SK-N-SH treated with all-trans-retinoic acid at 6 μM for 48 hours (cell line): ENCODE measurements at regions not wholly inside any gene's neighbourhood (a gene's known extent, or its start where the extent isn't known, plus 50 kb on each side); places are given as distances from the start of the nearest gene placed in this dataset.

Source experiments
- ATAC-seq: fragments of 200-7000 bp; cut with Tn5 transposase; 3 replicates; pipeline ENCODE4 v1.9.1; 2020; ENCODE audit warnings: mild to moderate bottlenecking, moderate library complexity
- ESRRG ChIP-seq: fragments of 250-450 bp; sonication (Bioruptor Pico); IDR thresholded peaks from 2 replicates; pipeline ENCODE4 v1.6.1; 2021; ENCODE audit warnings: mild to moderate bottlenecking
- GLIS3 ChIP-seq: fragments of 250-450 bp; sonication (Bioruptor Pico); IDR thresholded peaks from 2 replicates; pipeline ENCODE4 v1.5.0; 2020; ENCODE audit warnings: mild to moderate bottlenecking, moderate library complexity
- PPARA ChIP-seq: fragments of 250-450 bp; sonication (Bioruptor Pico); IDR thresholded peaks from 2 replicates; pipeline ENCODE4 v1.5.0; 2020; ENCODE audit warnings: mild to moderate bottlenecking, borderline replicate concordance
- RARB ChIP-seq: fragments of 250-450 bp; sonication (Bioruptor Pico); IDR thresholded peaks from 2 replicates; pipeline ENCODE4 v1.8.0; 2021; ENCODE audit warnings: mild to moderate bottlenecking, moderate library complexity
- SNAI2 ChIP-seq: fragments of 250-450 bp; sonication (Bioruptor Pico); IDR thresholded peaks from 2 replicates; pipeline ENCODE4 v1.5.0; 2020; ENCODE audit warnings: mild to moderate bottlenecking, moderate library complexity
- TCF4 ChIP-seq: fragments of 250-450 bp; sonication (Bioruptor Pico); IDR thresholded peaks from 2 replicates; pipeline ENCODE4 v1.8.0; 2021; ENCODE audit warnings: mild to moderate bottlenecking, moderate library complexity, borderline replicate concordance
- TOX ChIP-seq: fragments of 250-450 bp; sonication (Bioruptor Pico); IDR thresholded peaks from 2 replicates; pipeline ENCODE4 v1.8.0; 2021; ENCODE audit warnings: mild to moderate bottlenecking, moderate library complexity, borderline replicate concordance
- ZC3H10 ChIP-seq: fragments of 250-450 bp; sonication (Bioruptor Pico); IDR thresholded peaks from 2 replicates; pipeline ENCODE4 v1.5.1; 2021; ENCODE audit warnings: mild to moderate bottlenecking, moderate library complexity
- ZFP3 ChIP-seq: fragments of 250-450 bp; sonication (Bioruptor Pico); IDR thresholded peaks from 2 replicates; pipeline ENCODE4 v1.5.0; 2020; ENCODE audit warnings: mild to moderate bottlenecking, moderate library complexity
- ZFP30 ChIP-seq: fragments of 450-650 bp; formaldehyde crosslinking; IDR thresholded peaks from 2 replicates; pipeline ENCODE4 v1.5.0; 2022; ENCODE audit warnings: mild to moderate bottlenecking, moderate library complexity
- ZNF565 ChIP-seq: fragments of 450-650 bp; formaldehyde crosslinking; conservative IDR thresholded peaks from 2 replicates; pipeline ENCODE4 v1.5.0; 2020; ENCODE audit warnings: low read depth, mild to moderate bottlenecking, moderate library complexity
- ZNF70 ChIP-seq: fragments of 450-650 bp; formaldehyde crosslinking; IDR thresholded peaks from 2 replicates; pipeline ENCODE4 v1.5.0; 2020; ENCODE audit warnings: mild to moderate bottlenecking, moderate library complexity
- TF ChIP-seq, protein P1 (sequence below): fragments of 250-450 bp; sonication (Bioruptor Pico); IDR thresholded peaks from 2 replicates; pipeline ENCODE4 v1.5.0; 2020; ENCODE audit warnings: mild to moderate bottlenecking, moderate library complexity
- TF ChIP-seq, protein P2 (sequence below): fragments of 250-450 bp; sonication (Bioruptor Pico); IDR thresholded peaks from 2 replicates; pipeline ENCODE4 v1.5.1; 2020; ENCODE audit warnings: low read depth, mild to moderate bottlenecking, moderate library complexity
- TF ChIP-seq, protein P3 (sequence below): fragments of 250-450 bp; sonication (Bioruptor Pico); IDR thresholded peaks from 2 replicates; pipeline ENCODE4 v1.8.0; 2020; ENCODE audit warnings: mild to moderate bottlenecking, moderate library complexity, borderline replicate concordance
- TF ChIP-seq, protein P4 (sequence below): fragments of 250-450 bp; sonication (Bioruptor Pico); IDR thresholded peaks from 2 replicates; pipeline ENCODE4 v1.5.1; 2021; ENCODE audit warnings: mild to moderate bottlenecking, moderate library complexity
- TF ChIP-seq, protein P5 (sequence below): fragments of 250-450 bp; sonication (Bioruptor Pico); IDR thresholded peaks from 2 replicates; pipeline ENCODE4 v1.8.0; 2021; ENCODE audit warnings: low read depth, mild to moderate bottlenecking, moderate library complexity, borderline replicate concordance

DNA sequence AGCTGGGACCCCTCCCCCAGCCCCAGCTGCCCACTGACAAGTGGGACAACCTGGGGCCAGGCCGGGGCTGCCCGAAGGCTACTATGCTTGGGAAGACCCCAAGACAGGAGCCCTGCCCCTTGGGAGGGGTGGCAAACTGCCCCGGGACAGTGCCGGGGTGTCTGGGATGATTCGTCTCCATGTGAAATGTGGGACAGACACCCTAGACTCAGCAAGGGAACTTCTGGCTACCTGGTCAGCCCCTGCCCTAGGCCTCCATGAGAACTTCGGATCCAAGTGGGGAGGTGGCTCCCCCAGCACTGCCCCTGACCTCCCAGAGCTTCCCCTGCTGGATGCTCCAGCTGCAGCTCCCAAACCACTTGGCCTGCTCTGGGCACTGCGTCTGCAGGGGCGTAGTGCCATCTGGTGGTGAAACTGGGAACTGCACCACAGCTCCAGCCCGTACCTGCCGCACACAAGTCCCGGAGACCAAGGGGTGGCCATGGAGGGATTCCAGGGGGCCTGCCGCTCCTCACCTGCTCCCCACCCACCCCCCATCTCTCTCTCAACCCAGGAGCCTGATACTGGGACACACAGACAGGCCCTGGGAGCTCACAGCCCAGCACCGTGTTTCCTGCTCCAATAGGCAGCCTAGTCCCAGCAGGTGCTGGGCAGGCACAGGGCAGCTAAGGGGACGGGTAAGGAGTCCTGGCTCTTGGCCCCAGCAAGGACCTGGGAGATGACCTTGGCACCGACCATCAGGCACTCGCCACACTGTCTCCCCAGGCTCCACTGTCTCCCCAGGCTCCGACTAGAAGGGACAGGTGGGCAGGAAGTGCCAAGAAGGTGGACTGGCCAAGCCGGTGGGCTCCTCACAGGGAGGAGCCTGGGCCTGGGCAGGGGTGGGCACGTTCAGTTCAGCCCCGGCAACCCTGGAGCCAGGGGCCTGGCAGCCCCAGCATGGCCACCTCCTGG, 194.1 kb downstream of the IGLL1 start:
- no peak for TF ChIP-seq ZFP3 (CRISPR knock-in tag)
- no peak for TF ChIP-seq SNAI2 (CRISPR knock-in tag)
- TF ChIP-seq ZNF565 (CRISPR knock-in tag): no peak
- TF ChIP-seq, protein P1, sequence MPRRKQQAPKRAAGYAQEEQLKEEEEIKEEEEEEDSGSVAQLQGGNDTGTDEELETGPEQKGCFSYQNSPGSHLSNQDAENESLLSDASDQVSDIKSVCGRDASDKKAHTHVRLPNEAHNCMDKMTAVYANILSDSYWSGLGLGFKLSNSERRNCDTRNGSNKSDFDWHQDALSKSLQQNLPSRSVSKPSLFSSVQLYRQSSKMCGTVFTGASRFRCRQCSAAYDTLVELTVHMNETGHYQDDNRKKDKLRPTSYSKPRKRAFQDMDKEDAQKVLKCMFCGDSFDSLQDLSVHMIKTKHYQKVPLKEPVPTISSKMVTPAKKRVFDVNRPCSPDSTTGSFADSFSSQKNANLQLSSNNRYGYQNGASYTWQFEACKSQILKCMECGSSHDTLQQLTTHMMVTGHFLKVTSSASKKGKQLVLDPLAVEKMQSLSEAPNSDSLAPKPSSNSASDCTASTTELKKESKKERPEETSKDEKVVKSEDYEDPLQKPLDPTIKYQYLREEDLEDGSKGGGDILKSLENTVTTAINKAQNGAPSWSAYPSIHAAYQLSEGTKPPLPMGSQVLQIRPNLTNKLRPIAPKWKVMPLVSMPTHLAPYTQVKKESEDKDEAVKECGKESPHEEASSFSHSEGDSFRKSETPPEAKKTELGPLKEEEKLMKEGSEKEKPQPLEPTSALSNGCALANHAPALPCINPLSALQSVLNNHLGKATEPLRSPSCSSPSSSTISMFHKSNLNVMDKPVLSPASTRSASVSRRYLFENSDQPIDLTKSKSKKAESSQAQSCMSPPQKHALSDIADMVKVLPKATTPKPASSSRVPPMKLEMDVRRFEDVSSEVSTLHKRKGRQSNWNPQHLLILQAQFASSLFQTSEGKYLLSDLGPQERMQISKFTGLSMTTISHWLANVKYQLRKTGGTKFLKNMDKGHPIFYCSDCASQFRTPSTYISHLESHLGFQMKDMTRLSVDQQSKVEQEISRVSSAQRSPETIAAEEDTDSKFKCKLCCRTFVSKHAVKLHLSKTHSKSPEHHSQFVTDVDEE (CRISPR knock-in tag): no peak
- no peak for TF ChIP-seq GLIS3 (CRISPR knock-in tag)
- no peak for TF ChIP-seq ZNF70 (CRISPR knock-in tag)
- TF ChIP-seq PPARA (CRISPR knock-in tag): no peak
- no peak for TF ChIP-seq ESRRG (CRISPR knock-in tag)
- TF ChIP-seq, all 23 proteins: peak for 0
- peak; percentile 91 for ATAC-seq

DNA sequence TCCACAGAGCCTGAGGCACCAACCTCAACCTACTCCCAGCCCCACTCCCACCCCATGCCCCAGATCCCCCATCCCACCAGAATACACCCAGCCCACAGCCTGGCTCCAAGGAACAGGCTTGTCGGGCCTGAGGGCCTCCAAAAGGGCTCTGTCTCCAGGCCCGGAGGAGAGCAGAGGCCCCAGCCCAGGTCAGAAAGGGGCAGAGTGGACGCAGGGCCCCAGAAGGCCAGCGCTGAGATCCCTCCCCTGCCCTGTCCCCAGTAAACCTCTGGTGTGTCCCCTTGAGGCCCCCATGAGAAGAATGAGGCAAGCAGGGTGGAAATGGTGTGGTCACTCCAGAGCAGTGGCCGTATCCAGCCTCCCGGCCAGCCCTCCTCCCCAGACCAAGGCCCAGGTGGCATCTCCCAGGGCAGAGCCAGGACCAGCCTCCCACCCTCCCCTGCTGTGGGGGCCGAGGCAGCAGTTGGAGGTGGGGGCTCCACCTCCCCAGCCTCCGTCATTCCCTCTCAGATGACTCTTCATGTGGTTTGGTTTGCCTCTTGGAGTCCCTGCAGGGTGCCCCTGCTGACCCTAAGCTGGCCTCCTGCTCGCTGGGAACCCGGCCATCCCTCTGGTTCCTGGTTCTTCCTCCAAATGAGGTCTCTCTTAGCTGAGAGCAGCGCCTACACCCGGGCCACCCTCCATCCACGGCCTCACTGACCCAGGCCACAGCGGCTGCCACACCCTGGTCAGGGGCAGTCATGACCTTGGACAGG, 195.0 kb downstream of the IGLL1 start:
- TF ChIP-seq, protein P1 (CRISPR knock-in tag): no peak
- TF ChIP-seq, protein P2, sequence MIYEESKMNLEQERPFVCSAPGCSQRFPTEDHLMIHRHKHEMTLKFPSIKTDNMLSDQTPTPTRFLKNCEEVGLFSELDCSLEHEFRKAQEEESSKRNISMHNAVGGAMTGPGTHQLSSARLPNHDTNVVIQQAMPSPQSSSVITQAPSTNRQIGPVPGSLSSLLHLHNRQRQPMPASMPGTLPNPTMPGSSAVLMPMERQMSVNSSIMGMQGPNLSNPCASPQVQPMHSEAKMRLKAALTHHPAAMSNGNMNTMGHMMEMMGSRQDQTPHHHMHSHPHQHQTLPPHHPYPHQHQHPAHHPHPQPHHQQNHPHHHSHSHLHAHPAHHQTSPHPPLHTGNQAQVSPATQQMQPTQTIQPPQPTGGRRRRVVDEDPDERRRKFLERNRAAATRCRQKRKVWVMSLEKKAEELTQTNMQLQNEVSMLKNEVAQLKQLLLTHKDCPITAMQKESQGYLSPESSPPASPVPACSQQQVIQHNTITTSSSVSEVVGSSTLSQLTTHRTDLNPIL (CRISPR knock-in tag): no peak
- TF ChIP-seq ZNF565 (CRISPR knock-in tag): no peak
- TF ChIP-seq, protein P3, sequence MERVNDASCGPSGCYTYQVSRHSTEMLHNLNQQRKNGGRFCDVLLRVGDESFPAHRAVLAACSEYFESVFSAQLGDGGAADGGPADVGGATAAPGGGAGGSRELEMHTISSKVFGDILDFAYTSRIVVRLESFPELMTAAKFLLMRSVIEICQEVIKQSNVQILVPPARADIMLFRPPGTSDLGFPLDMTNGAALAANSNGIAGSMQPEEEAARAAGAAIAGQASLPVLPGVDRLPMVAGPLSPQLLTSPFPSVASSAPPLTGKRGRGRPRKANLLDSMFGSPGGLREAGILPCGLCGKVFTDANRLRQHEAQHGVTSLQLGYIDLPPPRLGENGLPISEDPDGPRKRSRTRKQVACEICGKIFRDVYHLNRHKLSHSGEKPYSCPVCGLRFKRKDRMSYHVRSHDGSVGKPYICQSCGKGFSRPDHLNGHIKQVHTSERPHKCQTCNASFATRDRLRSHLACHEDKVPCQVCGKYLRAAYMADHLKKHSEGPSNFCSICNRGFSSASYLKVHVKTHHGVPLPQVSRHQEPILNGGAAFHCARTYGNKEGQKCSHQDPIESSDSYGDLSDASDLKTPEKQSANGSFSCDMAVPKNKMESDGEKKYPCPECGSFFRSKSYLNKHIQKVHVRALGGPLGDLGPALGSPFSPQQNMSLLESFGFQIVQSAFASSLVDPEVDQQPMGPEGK (CRISPR knock-in tag): no peak
- TF ChIP-seq SNAI2 (CRISPR knock-in tag): no peak
- TF ChIP-seq ZNF70 (CRISPR knock-in tag): no peak
- TF ChIP-seq, protein P4, sequence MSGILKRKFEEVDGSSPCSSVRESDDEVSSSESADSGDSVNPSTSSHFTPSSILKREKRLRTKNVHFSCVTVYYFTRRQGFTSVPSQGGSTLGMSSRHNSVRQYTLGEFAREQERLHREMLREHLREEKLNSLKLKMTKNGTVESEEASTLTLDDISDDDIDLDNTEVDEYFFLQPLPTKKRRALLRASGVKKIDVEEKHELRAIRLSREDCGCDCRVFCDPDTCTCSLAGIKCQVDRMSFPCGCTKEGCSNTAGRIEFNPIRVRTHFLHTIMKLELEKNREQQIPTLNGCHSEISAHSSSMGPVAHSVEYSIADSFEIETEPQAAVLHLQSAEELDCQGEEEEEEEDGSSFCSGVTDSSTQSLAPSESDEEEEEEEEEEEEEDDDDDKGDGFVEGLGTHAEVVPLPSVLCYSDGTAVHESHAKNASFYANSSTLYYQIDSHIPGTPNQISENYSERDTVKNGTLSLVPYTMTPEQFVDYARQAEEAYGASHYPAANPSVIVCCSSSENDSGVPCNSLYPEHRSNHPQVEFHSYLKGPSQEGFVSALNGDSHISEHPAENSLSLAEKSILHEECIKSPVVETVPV (CRISPR knock-in tag): no peak
- no peak for TF ChIP-seq RARB (CRISPR knock-in tag)
- TF ChIP-seq TOX (CRISPR knock-in tag): no peak
- TF ChIP-seq ZFP3 (CRISPR knock-in tag): no peak
- TF ChIP-seq ZC3H10 (CRISPR knock-in tag): no peak
- no peak; the same call in 2 of the 3 replicates for ATAC-seq

DNA sequence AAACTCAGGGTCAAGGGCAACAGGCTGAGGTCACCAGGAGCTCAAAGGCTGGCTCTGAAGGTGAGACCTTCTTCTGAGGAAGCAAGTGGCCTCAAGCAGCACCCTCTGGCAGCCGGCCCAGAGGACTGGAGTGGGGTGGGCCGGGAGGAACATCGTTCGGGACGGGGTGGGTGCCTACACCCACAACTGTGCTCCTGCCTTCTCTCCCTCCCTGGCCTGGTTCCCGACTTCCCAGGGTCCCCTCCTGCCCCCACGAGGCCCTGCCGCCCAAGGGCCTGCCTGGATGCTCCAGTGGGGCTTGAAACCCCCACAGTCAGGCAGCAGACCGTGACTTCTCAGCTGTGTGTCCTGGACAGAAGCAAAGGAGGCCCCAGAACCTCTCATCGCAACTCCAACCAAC, 195.7 kb downstream of the IGLL1 start:
- TF ChIP-seq ZFP3 (CRISPR knock-in tag) (no peak), RARB (CRISPR knock-in tag) (no peak), TOX (CRISPR knock-in tag) (no peak), ZFP30 (CRISPR knock-in tag) (no peak), TCF4 (CRISPR knock-in tag) (no peak), SNAI2 (CRISPR knock-in tag) (no peak)
- TF ChIP-seq, protein P5, sequence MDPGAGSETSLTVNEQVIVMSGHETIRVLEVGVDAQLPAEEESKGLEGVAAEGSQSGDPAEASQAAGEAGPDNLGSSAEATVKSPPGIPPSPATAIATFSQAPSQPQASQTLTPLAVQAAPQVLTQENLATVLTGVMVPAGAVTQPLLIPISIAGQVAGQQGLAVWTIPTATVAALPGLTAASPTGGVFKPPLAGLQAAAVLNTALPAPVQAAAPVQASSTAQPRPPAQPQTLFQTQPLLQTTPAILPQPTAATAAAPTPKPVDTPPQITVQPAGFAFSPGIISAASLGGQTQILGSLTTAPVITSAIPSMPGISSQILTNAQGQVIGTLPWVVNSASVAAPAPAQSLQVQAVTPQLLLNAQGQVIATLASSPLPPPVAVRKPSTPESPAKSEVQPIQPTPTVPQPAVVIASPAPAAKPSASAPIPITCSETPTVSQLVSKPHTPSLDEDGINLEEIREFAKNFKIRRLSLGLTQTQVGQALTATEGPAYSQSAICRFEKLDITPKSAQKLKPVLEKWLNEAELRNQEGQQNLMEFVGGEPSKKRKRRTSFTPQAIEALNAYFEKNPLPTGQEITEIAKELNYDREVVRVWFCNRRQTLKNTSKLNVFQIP (CRISPR knock-in tag): no peak
- ATAC-seq: no peak
